Endodermal cell (in vitro differentiated cells): ENCODE measurements at regions not wholly inside any gene's neighbourhood (a gene's known extent, or its start where the extent isn't known, plus 50 kb on each side); places are given as distances from the start of the nearest gene placed in this dataset.
"Not testable (repeated sequence)": the region's sequence is repeated elsewhere in the genome, so short reads cannot be mapped to it uniquely, and the experiment has no call there.

Source experiments
- DNase-seq: peaks from one replicate; pipeline ENCODE4 v3.0.0-alpha.2; 2017
- H3K27ac ChIP-seq: 2 replicates; pipeline ENCODE4 v1.5.1; 2013; ENCODE audit warnings: mild to moderate bottlenecking, low read depth, low read length, moderate library complexity
- H3K27me3 ChIP-seq: 2 replicates; pipeline ENCODE4 v1.6.1; 2013; ENCODE audit warnings: mild to moderate bottlenecking, low read length, moderate library complexity; ENCODE audit not compliant: insufficient read depth, control insufficient read depth, poor library complexity, severe bottlenecking
- H3K36me3 ChIP-seq: 2 replicates; pipeline ENCODE4 v1.7.0; 2013; ENCODE audit warnings: mild to moderate bottlenecking, low read length, moderate library complexity; ENCODE audit not compliant: control insufficient read depth, insufficient read depth
- H3K4me1 ChIP-seq: one replicate; pipeline ENCODE4 v1.7.0; 2013; ENCODE audit warnings: low read length; ENCODE audit not compliant: control insufficient read depth, insufficient read depth
- H3K4me3 ChIP-seq: 2 replicates; pipeline ENCODE4 v1.5.1; 2013; ENCODE audit warnings: mild to moderate bottlenecking, low read length, moderate library complexity
- H3K9ac ChIP-seq: 2 replicates; pipeline ENCODE4 v1.6.1; 2013; ENCODE audit warnings: mild to moderate bottlenecking, low read length, moderate library complexity; ENCODE audit not compliant: poor library complexity, severe bottlenecking; ENCODE audit errors: extremely low read depth
- H3K9me3 ChIP-seq: 2 replicates; pipeline ENCODE4 v1.6.1; 2013; ENCODE audit warnings: mild to moderate bottlenecking, low read length, moderate library complexity; ENCODE audit not compliant: control insufficient read depth
- H3K27ac Mint-ChIP-seq: 2 replicates; pipeline ENCODE4 v1.8.0; 2020; ENCODE audit warnings: mixed read lengths
- H3K27me3 Mint-ChIP-seq: 2 replicates; pipeline ENCODE4 v1.8.0; 2021; ENCODE audit warnings: mild to moderate bottlenecking, mixed read lengths; ENCODE audit not compliant: insufficient read depth
- H3K36me3 Mint-ChIP-seq: 2 replicates; pipeline ENCODE4 v1.8.0; 2020; ENCODE audit warnings: low read depth, mixed read lengths
- H3K4me1 Mint-ChIP-seq: 2 replicates; pipeline ENCODE4 v1.8.0; 2020; ENCODE audit warnings: mixed read lengths
- H3K4me3 Mint-ChIP-seq: 2 replicates; pipeline ENCODE4 v1.8.0; 2020; ENCODE audit warnings: mild to moderate bottlenecking, moderate library complexity, mixed read lengths
- H3K9me3 Mint-ChIP-seq: 2 replicates; pipeline ENCODE4 v1.8.0; 2020; ENCODE audit warnings: mild to moderate bottlenecking, mixed read lengths
- WGBS, 2 experiments: methylation state at CpG; one replicate each; pipeline versions ENCODE4 v1.1.5 to v1.1.7; 2013; ENCODE audit warnings: missing lambda C conversion rate in 2 of 2, mixed read lengths in 1 of 2; ENCODE audit not compliant: insufficient coverage in 1 of 2, insufficient read length in 1 of 2; 5-methylcytosine and 5-hydroxymethylcytosine counted together
- TF ChIP-seq, protein P1 (sequence below): fragments of 200-600 bp; sonication (generic); conservative IDR thresholded peaks from 2 replicates; pipeline ENCODE4 v1.5.0; 2021; ENCODE audit warnings: antibody characterized with exemption, mild to moderate bottlenecking

DNA sequence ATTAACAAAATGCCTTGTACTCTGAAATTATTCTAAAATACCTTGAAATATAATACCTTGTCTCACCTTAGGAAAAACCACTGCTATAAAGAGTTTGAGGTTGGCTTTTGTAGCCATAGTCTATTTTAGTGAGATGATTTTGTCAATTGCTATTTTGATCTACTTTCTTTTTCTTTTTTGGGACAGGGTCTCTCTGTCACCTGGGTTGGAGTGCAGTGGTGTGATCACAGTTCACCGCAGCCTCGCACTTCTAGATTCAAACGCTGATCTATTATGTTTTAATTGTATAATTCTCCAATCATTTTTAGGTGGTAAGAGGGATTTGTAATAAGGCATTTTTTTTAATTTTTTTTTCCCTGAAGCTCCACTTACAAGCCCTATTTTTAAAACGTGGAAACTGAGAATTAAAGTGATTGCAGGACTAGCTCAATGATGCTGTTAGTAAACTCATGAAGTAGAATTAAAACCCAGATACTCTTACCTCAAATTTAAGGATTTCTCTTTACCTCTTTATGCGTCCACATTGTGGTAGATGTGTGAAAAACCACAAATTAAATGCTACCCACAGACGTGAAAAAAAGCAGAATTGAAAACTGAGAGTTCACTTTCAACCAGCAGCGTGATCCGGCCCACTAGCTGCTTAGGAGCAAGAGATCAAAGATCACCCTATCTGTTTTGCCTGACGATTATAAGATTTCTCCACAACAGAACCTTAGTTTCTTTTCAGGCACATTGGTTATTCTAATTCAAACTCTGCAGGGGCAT lies 384.2 kb downstream of the CGGBP1 start:
- Histone ChIP-seq H3K9me3 (no peaks in the 10 kb centered on the region), H3K4me3 (no peak overlapping the region), H3K9ac (no peak overlapping the region), H3K27me3 (no peaks in the 10 kb centered on the region), H3K27ac (no peak overlapping the region), H3K36me3 (no peaks in the 10 kb centered on the region), H3K4me1 (no peaks in the 10 kb centered on the region)
- DNase-seq, result no peak
- no peaks in the 10 kb centered on the region for H3K27me3 Mint-ChIP-seq
- no peaks in the 10 kb centered on the region for H3K4me1 Mint-ChIP-seq
- no peaks in the 10 kb centered on the region for H3K36me3 Mint-ChIP-seq
- no peak overlapping the region for H3K4me3 Mint-ChIP-seq
- H3K27ac Mint-ChIP-seq, result no peak overlapping the region
- TF ChIP-seq, protein P1, sequence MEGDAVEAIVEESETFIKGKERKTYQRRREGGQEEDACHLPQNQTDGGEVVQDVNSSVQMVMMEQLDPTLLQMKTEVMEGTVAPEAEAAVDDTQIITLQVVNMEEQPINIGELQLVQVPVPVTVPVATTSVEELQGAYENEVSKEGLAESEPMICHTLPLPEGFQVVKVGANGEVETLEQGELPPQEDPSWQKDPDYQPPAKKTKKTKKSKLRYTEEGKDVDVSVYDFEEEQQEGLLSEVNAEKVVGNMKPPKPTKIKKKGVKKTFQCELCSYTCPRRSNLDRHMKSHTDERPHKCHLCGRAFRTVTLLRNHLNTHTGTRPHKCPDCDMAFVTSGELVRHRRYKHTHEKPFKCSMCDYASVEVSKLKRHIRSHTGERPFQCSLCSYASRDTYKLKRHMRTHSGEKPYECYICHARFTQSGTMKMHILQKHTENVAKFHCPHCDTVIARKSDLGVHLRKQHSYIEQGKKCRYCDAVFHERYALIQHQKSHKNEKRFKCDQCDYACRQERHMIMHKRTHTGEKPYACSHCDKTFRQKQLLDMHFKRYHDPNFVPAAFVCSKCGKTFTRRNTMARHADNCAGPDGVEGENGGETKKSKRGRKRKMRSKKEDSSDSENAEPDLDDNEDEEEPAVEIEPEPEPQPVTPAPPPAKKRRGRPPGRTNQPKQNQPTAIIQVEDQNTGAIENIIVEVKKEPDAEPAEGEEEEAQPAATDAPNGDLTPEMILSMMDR, result no peak
- no peaks in the 10 kb centered on the region for H3K9me3 Mint-ChIP-seq
- 78 to 87% methylated on average over 4 to 9 of the region's 9 CpGs for WGBS, 2 experiments

- H3K9me3 Mint-ChIP-seq, result no peaks in the 10 kb centered on the region
- WGBS, 2 experiments, result 96% methylated on average over 4 of the region's 4 CpGs; no CpG with 5 or more reads in 1 of the 2 experiments
- no peaks in the 10 kb centered on the region for H3K4me1 Mint-ChIP-seq
- TF ChIP-seq, protein P1, result no peak
- DNase-seq, result no peak
- Histone ChIP-seq H3K27ac (no peak overlapping the region), H3K27me3 (no peaks in the 10 kb centered on the region), H3K4me1 (no peaks in the 10 kb centered on the region), H3K9ac (no peak overlapping the region), H3K4me3 (no peak overlapping the region), H3K36me3 (no peaks in the 10 kb centered on the region), H3K9me3 (no peaks in the 10 kb centered on the region)
- H3K4me3 Mint-ChIP-seq, result no peak overlapping the region
- no peaks in the 10 kb centered on the region for H3K36me3 Mint-ChIP-seq
- H3K27ac Mint-ChIP-seq, result no peak overlapping the region
- no peaks in the 10 kb centered on the region for H3K27me3 Mint-ChIP-seq
These were observed 385.7 kb downstream of the CGGBP1 start for GRCh38 chr3:87673132-87673531.

- H3K4me1 Mint-ChIP-seq, result no peaks in the 10 kb centered on the region
- no peak for DNase-seq
These were observed 377.8 kb upstream of the POU1F1 start for GRCh38 chr3:87654184-87654583.

GRCh38 chr3:87653138-87653537 lies 376.8 kb upstream of the POU1F1 start:
- not testable (repeated sequence) for H3K4me1 ChIP-seq, H3K9ac ChIP-seq, H3K9me3 Mint-ChIP-seq, H3K27me3 Mint-ChIP-seq, H3K4me3 ChIP-seq, H3K36me3 Mint-ChIP-seq, H3K9me3 ChIP-seq, H3K4me1 Mint-ChIP-seq, H3K4me3 Mint-ChIP-seq, H3K36me3 ChIP-seq, H3K27ac ChIP-seq, DNase-seq, H3K27ac Mint-ChIP-seq, H3K27me3 ChIP-seq
- WGBS, 2 experiments, result 78 to 90% methylated on average over 1 to 3 of the region's 3 CpGs

More at GRCh38 chr3:87654184-87654583, 377.8 kb upstream of the POU1F1 start:
- H3K4me3 ChIP-seq, result no peak overlapping the region
- H3K27me3 ChIP-seq, result no peaks in the 10 kb centered on the region
- H3K9ac ChIP-seq, result no peak overlapping the region
- no peak overlapping the region for H3K4me3 Mint-ChIP-seq
- no peaks in the 10 kb centered on the region for H3K9me3 Mint-ChIP-seq
- TF ChIP-seq, protein P1, result no peak
- no peaks in the 10 kb centered on the region for H3K27me3 Mint-ChIP-seq
- no peak overlapping the region for H3K27ac Mint-ChIP-seq
- H3K36me3 ChIP-seq, result no peaks in the 10 kb centered on the region
- H3K9me3 ChIP-seq, result no peaks in the 10 kb centered on the region
- WGBS, 2 experiments, result 94 to 100% methylated on average over 1 to 2 of the region's 2 CpGs
- H3K36me3 Mint-ChIP-seq, result no peaks in the 10 kb centered on the region
- no peaks in the 10 kb centered on the region for H3K4me1 ChIP-seq
- H3K27ac ChIP-seq, result no peak overlapping the region
